Prostate gland (tissue), 2 donors: ENCODE measurements at regions not wholly inside any gene's neighbourhood (a gene's known extent, or its start where the extent isn't known, plus 50 kb on each side); places are given as distances from the start of the nearest gene placed in this dataset.

ENCODE experiments used
- POLR2A ChIP-seq: fragments of 450-650 bp; IDR thresholded peaks from one replicate; pipeline ENCODE4 v1.6.1; 2016; ENCODE audit warnings: antibody characterized with exemption, mild to moderate bottlenecking
- POLR2AphosphoS5 ChIP-seq: sonication (generic); formaldehyde crosslinking; IDR thresholded peaks from one replicate; pipeline ENCODE4 v1.6.1; 2017; ENCODE audit warnings: antibody characterized with exemption
- TF ChIP-seq, protein P1 (sequence below), 4 experiments: fragments of 200-600 bp in 2 of 4; fragments of 450-650 bp in 2 of 4; sonication (generic) in 2 of 4; IDR thresholded peaks; 1 replicate in 3 of 4; 2 replicates in 1 of 4; pipeline ENCODE4 v1.5.1; 2016 to 2019; ENCODE audit warnings: antibody characterized with exemption in 4 of 4, mild to moderate bottlenecking in 2 of 4, moderate library complexity in 2 of 4

DNA sequence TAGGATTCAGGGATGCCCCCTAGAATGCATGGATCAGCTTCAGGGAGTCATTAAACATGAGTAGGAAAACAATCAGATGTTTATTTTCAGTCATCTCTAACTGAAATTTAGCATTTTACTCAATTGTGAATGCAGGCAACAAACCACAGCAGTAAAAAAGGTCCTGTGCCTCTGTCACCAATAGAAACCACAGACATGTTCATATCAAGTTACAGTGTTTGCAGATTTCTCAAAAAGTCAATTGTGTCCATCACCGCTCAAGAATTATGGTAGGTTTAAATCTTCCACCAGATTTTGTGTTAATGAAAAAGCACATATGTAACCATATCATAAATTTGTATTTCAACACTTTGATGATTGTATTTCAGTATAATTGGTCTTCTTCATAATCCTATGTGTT lies 68.4 kb upstream of the SLC1A1 start:
- no peak for TF ChIP-seq POLR2A
- TF ChIP-seq, protein P1, sequence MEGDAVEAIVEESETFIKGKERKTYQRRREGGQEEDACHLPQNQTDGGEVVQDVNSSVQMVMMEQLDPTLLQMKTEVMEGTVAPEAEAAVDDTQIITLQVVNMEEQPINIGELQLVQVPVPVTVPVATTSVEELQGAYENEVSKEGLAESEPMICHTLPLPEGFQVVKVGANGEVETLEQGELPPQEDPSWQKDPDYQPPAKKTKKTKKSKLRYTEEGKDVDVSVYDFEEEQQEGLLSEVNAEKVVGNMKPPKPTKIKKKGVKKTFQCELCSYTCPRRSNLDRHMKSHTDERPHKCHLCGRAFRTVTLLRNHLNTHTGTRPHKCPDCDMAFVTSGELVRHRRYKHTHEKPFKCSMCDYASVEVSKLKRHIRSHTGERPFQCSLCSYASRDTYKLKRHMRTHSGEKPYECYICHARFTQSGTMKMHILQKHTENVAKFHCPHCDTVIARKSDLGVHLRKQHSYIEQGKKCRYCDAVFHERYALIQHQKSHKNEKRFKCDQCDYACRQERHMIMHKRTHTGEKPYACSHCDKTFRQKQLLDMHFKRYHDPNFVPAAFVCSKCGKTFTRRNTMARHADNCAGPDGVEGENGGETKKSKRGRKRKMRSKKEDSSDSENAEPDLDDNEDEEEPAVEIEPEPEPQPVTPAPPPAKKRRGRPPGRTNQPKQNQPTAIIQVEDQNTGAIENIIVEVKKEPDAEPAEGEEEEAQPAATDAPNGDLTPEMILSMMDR (IDR thresholded peaks at IDR 0.05): no peak
- TF ChIP-seq POLR2AphosphoS5: peak; percentile 32
